ENCODE measurements at regions not wholly inside any gene's neighbourhood (a gene's known extent, or its start where the extent isn't known, plus 50 kb on each side); places are given as distances from the start of the nearest gene placed in this dataset.

GRCh38 chr21:28136656-28137255, 855.9 kb downstream of the LTN1 start:
- DNase-seq (ENCODE audit: extremely low read depth, low read depth): no peak
- TF ChIP-seq CTCF (IDR thresholded peaks at IDR 0.05; ENCODE audit: low read depth, low read length, missing control alignments): no peak
- no peak overlapping the region for H3K4me3 ChIP-seq (replicated peaks; ENCODE audit: low read depth, low read length)

- no peak for TF ChIP-seq CTCF (IDR thresholded peaks at IDR 0.05; ENCODE audit: low read depth, low read length, missing control alignments)
- DNase-seq (ENCODE audit: extremely low read depth, low read depth): no peak
Observed at GRCh38 chr21:28135646-28136045, 857.0 kb downstream of the LTN1 start.

GRCh38 chr21:28133116-28133515, 859.6 kb downstream of the LTN1 start:
- no peak for TF ChIP-seq CTCF (IDR thresholded peaks at IDR 0.05; ENCODE audit: low read depth, low read length, missing control alignments)
- no peak overlapping the region for H3K4me3 ChIP-seq (replicated peaks; ENCODE audit: low read depth, low read length)
- no peak for DNase-seq (ENCODE audit: extremely low read depth, low read depth)

More at GRCh38 chr21:28135646-28136045, 857.0 kb downstream of the LTN1 start:
- H3K4me3 ChIP-seq (replicated peaks; ENCODE audit: low read depth, low read length): no peak overlapping the region

GRCh38 chr21:28132713-28133112, 860.0 kb downstream of the LTN1 start:
- no peak for DNase-seq (ENCODE audit: extremely low read depth, low read depth)
- H3K4me3 ChIP-seq (replicated peaks; ENCODE audit: low read depth, low read length): no peak overlapping the region
- no peak for TF ChIP-seq CTCF (IDR thresholded peaks at IDR 0.05; ENCODE audit: low read depth, low read length, missing control alignments)

- no peak for TF ChIP-seq CTCF (IDR thresholded peaks at IDR 0.05; ENCODE audit: low read depth, low read length, missing control alignments)
- no peak overlapping the region for H3K4me3 ChIP-seq (replicated peaks; ENCODE audit: low read depth, low read length)
Observed at GRCh38 chr21:28127175-28127785, 865.4 kb downstream of the LTN1 start.

GRCh38 chr21:28126521-28127174, 866.0 kb downstream of the LTN1 start:
- H3K4me3 ChIP-seq (replicated peaks; ENCODE audit: low read depth, low read length): no peak overlapping the region
- no peak for DNase-seq (ENCODE audit: extremely low read depth, low read depth)
- TF ChIP-seq CTCF (IDR thresholded peaks at IDR 0.05; ENCODE audit: low read depth, low read length, missing control alignments): no peak

More at GRCh38 chr21:28127175-28127785, 865.4 kb downstream of the LTN1 start:
- DNase-seq (ENCODE audit: extremely low read depth, low read depth): no peak

Measured in HFF-Myc (cell line).